ENCODE measurements at regions not wholly inside any gene's neighbourhood (a gene's known extent, or its start where the extent isn't known, plus 50 kb on each side); places are given as distances from the start of the nearest gene placed in this dataset.

- no peak for DNase-seq (ENCODE audit: low read depth)
- no peak for TF ChIP-seq POLR2A (IDR thresholded peaks at IDR 0.05; ENCODE audit: extremely low read depth, insufficient read length)
- TF ChIP-seq CTCF (IDR thresholded peaks at IDR 0.05; ENCODE audit: low read depth, low read length): no peak
- H3K4me3 ChIP-seq (ENCODE audit: low read depth, low read length): no peak overlapping the region
Measured at GRCh38 chr7:16350634-16351033, 70.7 kb downstream of the CRPPA start.

- no peak for TF ChIP-seq POLR2A (IDR thresholded peaks at IDR 0.05; ENCODE audit: extremely low read depth, insufficient read length)
- TF ChIP-seq CTCF (IDR thresholded peaks at IDR 0.05; ENCODE audit: low read depth, low read length): no peak
- TF ChIP-seq MAX (IDR thresholded peaks at IDR 0.05; ENCODE audit: low read depth, low read length): no peak
- no peak for TF ChIP-seq MYC (IDR thresholded peaks at IDR 0.05; ENCODE audit: low read depth, low read length)
- no peak overlapping the region for H3K4me3 ChIP-seq (ENCODE audit: low read depth, low read length)
- no peak for DNase-seq (ENCODE audit: low read depth)
Measured at GRCh38 chr7:16348251-16348650, 73.1 kb downstream of the CRPPA start.

- no peak overlapping the region for H3K4me3 ChIP-seq (ENCODE audit: low read depth, low read length)
- TF ChIP-seq MYC (IDR thresholded peaks at IDR 0.05; ENCODE audit: low read depth, low read length): no peak
- TF ChIP-seq CTCF (IDR thresholded peaks at IDR 0.05; ENCODE audit: low read depth, low read length): no peak
- TF ChIP-seq MAX (IDR thresholded peaks at IDR 0.05; ENCODE audit: low read depth, low read length): no peak
- TF ChIP-seq POLR2A (IDR thresholded peaks at IDR 0.05; ENCODE audit: extremely low read depth, insufficient read length): no peak
- no peak for DNase-seq (ENCODE audit: low read depth)
Measured at GRCh38 chr7:16347827-16348192, 73.5 kb downstream of the CRPPA start.

- no peak overlapping the region for H3K4me3 ChIP-seq (ENCODE audit: low read depth, low read length)
- DNase-seq (ENCODE audit: low read depth): no peak
- TF ChIP-seq MYC (IDR thresholded peaks at IDR 0.05; ENCODE audit: low read depth, low read length) (no peak), POLR2A (IDR thresholded peaks at IDR 0.05; ENCODE audit: extremely low read depth, insufficient read length) (no peak), MAX (IDR thresholded peaks at IDR 0.05; ENCODE audit: low read depth, low read length) (no peak), CTCF (IDR thresholded peaks at IDR 0.05; ENCODE audit: low read depth, low read length) (no peak)
Measured at GRCh38 chr7:16347066-16347826, 74.1 kb downstream of the CRPPA start.

GRCh38 chr7:16345979-16346958 is 75.1 kb downstream of the CRPPA start:
- H3K4me3 ChIP-seq (ENCODE audit: low read depth, low read length): no peak overlapping the region
- no peak for TF ChIP-seq MAX (IDR thresholded peaks at IDR 0.05; ENCODE audit: low read depth, low read length)
- no peak for TF ChIP-seq CTCF (IDR thresholded peaks at IDR 0.05; ENCODE audit: low read depth, low read length)
- no peak for TF ChIP-seq MYC (IDR thresholded peaks at IDR 0.05; ENCODE audit: low read depth, low read length)
- TF ChIP-seq POLR2A (IDR thresholded peaks at IDR 0.05; ENCODE audit: extremely low read depth, insufficient read length): no peak
- peak; percentile 7 for DNase-seq (ENCODE audit: low read depth)

All from NB4 (cell line).